Activated naive CD4-positive, alpha-beta T cell treated with anti-CD3 and anti-CD28 coated beads for 36 hours (primary cell): ENCODE measurements at regions not wholly inside any gene's neighbourhood (a gene's known extent, or its start where the extent isn't known, plus 50 kb on each side); places are given as distances from the start of the nearest gene placed in this dataset.

ENCODE experiments used
- CTCF ChIA-PET: fragments of 350-600 bp; sonication (Branson Sonifier 250); formaldehyde crosslinking; loops from one replicate; lab custom pipeline; 2021; ENCODE audit warnings: antibody characterized with exemption; lab: Charles Lee
- DNase-seq: peaks from one replicate; pipeline ENCODE4 v3.0.0-alpha.2; 2020
- H3K27ac Mint-ChIP-seq: one replicate; pipeline ENCODE4 v1.8.0; 2021; ENCODE audit warnings: mild to moderate bottlenecking, mixed read lengths
- H3K27me3 Mint-ChIP-seq: one replicate; pipeline ENCODE4 v1.8.0; 2021; ENCODE audit warnings: low read depth, mixed read lengths
- H3K36me3 Mint-ChIP-seq: one replicate; pipeline ENCODE4 v1.8.0; 2021; ENCODE audit warnings: low read depth, mixed read lengths
- H3K4me1 Mint-ChIP-seq: one replicate; pipeline ENCODE4 v1.8.0; 2021; ENCODE audit warnings: low read depth, mixed read lengths
- H3K4me3 Mint-ChIP-seq: one replicate; pipeline ENCODE4 v1.8.0; 2021; ENCODE audit warnings: mild to moderate bottlenecking, moderate library complexity, mixed read lengths
- H3K9me3 Mint-ChIP-seq: one replicate; pipeline ENCODE4 v1.8.0; 2021; ENCODE audit warnings: mixed read lengths
- intact Hi-C: fragments of 100-400 bp; cut with micrococcal nuclease; formaldehyde crosslinking; loops from one replicate; pipeline ENCODE4 v1.15.1; 2023

DNA sequence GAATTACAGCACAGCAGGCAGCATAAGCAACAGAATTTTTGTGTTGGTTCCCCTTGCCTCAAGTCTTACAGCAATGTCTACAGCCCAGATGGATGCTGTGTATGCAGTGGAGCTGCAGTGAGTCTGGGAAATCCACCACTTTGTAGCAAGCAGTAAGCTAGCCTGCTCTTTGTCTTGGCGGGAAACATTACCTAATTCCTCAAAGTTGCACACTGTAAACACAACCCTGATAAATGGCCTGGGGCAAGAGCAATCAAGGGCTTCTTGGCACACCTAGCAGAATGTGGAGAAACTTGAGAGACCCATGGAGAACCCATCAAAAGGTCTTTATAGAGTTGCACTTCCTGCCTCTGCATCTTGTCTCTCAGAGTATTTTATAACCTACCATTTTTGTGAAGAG is 102.0 kb upstream of the FOXP2 start:
- intact Hi-C loops, result no loop called here

DNA sequence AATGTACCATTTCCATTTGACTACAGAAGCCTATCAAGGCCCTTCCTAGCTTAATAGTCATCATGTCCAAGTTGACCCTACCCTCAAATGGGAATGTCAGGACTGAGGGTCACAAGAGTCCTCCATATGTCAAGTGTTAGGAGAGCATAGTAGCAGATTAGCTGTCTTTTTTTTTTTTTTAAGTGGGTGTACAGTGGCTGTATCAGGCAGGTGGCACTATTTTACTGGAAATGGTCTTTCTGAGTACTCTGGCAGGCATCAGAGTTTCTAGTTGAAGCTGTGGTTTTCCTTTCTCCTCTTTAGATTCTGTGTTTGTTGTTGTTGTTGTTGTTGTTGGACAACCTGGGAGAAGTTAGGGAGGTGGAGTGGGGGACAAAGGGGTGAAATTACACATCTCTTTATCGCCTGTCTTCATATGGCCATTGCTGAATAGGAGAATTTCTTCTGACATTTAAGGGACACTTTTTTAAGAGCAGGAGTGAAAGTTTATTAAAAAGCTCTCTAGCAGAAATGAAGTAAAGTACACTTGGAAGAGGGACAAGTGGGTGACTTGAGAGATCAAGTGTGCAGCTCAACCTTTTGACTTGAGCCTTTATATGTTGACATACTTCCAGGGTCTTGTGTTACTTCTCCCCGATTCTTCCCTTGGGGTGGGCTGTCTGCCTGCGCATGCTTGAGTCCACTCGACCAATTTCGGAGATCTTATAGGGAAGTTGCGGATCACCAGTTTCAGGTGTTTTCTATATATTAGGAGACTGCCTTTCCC is 104.1 kb upstream of the FOXP2 start:
- H3K4me1 Mint-ChIP-seq, result no peaks in the 10 kb centered on the region

More for the DNA sequence above, 102.0 kb upstream of the FOXP2 start:
- no peaks in the 10 kb centered on the region for H3K27me3 Mint-ChIP-seq
- no peak overlapping the region for H3K27ac Mint-ChIP-seq
- CTCF ChIA-PET, result no interaction called here
- DNase-seq, result no peak
- no peak overlapping the region for H3K4me3 Mint-ChIP-seq
- no peaks in the 10 kb centered on the region for H3K36me3 Mint-ChIP-seq
- H3K4me1 Mint-ChIP-seq, result no peaks in the 10 kb centered on the region
- H3K9me3 Mint-ChIP-seq, result no peaks in the 10 kb centered on the region

DNA sequence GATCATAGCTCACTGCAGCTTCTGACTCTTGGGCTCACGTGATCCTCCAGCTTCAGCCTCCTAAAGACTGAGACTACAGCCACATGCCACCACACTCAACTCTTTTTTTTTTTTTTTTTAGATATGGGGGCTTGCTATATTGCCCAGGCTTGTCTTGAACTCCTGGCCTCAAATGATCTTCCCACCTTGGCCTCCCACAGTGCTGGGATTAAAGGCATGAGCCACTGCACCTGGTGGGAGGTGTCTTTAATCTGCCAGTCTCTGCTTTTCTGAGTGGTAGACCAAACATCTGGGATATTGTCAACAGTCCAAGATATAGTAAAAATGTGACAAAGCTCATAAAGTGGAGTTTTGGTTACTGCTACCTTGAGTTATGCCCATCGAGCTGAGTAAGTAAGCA is 104.9 kb upstream of the FOXP2 start:
- Mint-ChIP-seq H3K27ac (no peak overlapping the region), H3K4me1 (no peaks in the 10 kb centered on the region), H3K9me3 (no peaks in the 10 kb centered on the region), H3K4me3 (no peak overlapping the region), H3K27me3 (no peaks in the 10 kb centered on the region), H3K36me3 (no peaks in the 10 kb centered on the region)
- intact Hi-C loops, result no loop called here
- no peak for DNase-seq
- CTCF ChIA-PET, result interaction anchor here (0.7 to 1.6 kb wide), 2 partner anchors 33 to 284 kb away, joined by 3 to 4 read pairs; no protein-coding TSS in a partner anchor

More for the DNA sequence above, 104.1 kb upstream of the FOXP2 start:
- Mint-ChIP-seq H3K4me3 (no peak overlapping the region), H3K27me3 (no peaks in the 10 kb centered on the region), H3K36me3 (no peaks in the 10 kb centered on the region), H3K27ac (no peak overlapping the region), H3K9me3 (no peaks in the 10 kb centered on the region)
- CTCF ChIA-PET, result interaction anchor here (0.7 to 1.6 kb wide), 4 partner anchors 23 to 554 kb away, joined by 3 to 4 read pairs (median 3); no protein-coding TSS in a partner anchor
- DNase-seq, result no peak
- intact Hi-C loops, result no loop called here

DNA sequence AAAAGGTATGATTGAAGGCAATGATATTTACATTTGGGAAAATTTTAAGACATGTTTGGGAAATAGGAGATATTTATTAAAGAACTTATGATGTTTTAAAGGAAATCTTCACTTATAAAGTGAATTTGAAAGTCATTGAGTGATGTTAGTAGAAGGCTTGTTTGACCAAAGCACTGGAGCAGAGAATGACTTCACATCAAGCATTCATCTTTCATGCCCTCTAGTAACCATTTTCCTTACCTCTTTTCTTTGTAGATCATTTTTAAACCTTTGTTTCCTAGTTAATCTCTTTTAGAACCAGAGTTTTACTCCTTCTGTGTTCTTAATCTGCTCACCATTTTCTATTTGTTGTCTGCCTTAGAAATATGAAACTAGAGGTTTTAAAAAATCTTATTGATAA is 111.3 kb upstream of the FOXP2 start:
- Mint-ChIP-seq H3K27me3 (no peaks in the 10 kb centered on the region), H3K36me3 (no peaks in the 10 kb centered on the region), H3K4me3 (no peak overlapping the region), H3K9me3 (no peaks in the 10 kb centered on the region), H3K27ac (no peak overlapping the region), H3K4me1 (no peaks in the 10 kb centered on the region)
- CTCF ChIA-PET, result no interaction called here
- no peak for DNase-seq
- intact Hi-C loops, result no loop called here

DNA sequence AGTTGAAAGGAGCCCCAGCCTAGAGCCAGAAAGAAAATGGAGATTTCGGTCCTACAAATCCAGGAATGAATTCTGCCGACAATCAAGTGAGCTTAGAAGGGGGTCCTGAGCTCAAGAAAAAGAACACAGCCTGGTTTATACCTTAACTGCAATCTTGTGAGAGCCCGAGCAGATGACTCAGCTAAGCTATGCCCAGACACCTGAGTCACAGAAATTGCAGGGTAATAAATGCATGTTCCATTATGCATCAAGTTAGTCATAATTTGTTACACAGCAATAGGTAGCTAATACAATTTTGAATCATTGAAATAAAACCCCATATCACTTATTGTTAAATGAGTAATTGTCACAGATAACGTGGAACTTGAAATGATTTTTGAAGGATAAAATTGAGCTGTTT is 111.8 kb upstream of the FOXP2 start:
- H3K27me3 Mint-ChIP-seq, result no peaks in the 10 kb centered on the region
- no peaks in the 10 kb centered on the region for H3K36me3 Mint-ChIP-seq
- DNase-seq, result no peak
- CTCF ChIA-PET, result no interaction called here
- intact Hi-C loops, result no loop called here
- H3K4me3 Mint-ChIP-seq, result no peak overlapping the region
- no peaks in the 10 kb centered on the region for H3K9me3 Mint-ChIP-seq
- H3K27ac Mint-ChIP-seq, result no peak overlapping the region
- no peaks in the 10 kb centered on the region for H3K4me1 Mint-ChIP-seq

DNA sequence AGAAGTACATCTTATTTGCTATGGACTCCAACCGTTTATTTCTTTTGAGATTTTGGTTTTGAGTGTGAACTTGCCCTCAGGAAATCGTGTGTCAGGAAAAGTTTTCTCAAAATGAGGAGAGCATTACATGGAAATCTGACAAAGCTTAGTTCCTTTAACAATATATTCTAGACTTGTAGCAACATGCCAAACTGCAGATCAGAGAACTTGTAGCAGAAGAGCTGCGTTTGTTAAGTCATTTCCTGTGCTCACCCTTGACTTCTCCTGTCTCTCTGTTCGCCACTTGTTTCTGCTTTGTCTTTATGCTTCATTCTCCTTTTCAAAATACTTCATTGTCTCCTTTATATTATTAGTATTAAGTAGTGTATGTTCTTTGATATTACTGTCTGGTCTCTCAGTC is 116.6 kb upstream of the FOXP2 start:
- no peak for DNase-seq
- H3K27me3 Mint-ChIP-seq, result no peaks in the 10 kb centered on the region
- H3K9me3 Mint-ChIP-seq, result no peaks in the 10 kb centered on the region
- no peak overlapping the region for H3K27ac Mint-ChIP-seq
- intact Hi-C loops, result no loop called here
- CTCF ChIA-PET, result no interaction called here
- no peaks in the 10 kb centered on the region for H3K36me3 Mint-ChIP-seq
- no peaks in the 10 kb centered on the region for H3K4me1 Mint-ChIP-seq
- no peak overlapping the region for H3K4me3 Mint-ChIP-seq

DNA sequence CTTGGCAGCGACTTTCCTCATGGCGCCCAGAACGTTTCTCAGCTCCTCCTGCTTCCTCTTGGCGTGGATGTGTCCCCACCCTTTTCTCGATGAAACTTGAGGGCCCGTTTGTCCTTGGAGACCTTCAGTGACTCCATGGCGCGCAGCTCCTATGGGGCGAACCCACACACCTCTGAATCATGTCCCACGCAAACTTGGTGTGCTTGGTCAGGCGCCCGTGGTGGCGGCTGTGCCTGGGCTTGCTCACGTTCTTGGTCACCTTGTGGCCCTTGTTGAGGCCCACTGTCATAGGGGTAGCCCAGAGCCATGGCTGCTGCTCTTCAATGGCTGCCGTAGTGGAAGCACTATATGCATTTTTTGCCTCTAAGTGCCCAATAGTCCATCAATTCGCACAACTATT is 117.5 kb upstream of the FOXP2 start:
- CTCF ChIA-PET, result no interaction called here
- no peak overlapping the region for H3K27ac Mint-ChIP-seq
- H3K36me3 Mint-ChIP-seq, result no peaks in the 10 kb centered on the region
- H3K4me3 Mint-ChIP-seq, result no peak overlapping the region
- no peak for DNase-seq
- H3K4me1 Mint-ChIP-seq, result no peaks in the 10 kb centered on the region
- no peaks in the 10 kb centered on the region for H3K27me3 Mint-ChIP-seq
- H3K9me3 Mint-ChIP-seq, result no peaks in the 10 kb centered on the region
- intact Hi-C loops, result no loop called here

DNA sequence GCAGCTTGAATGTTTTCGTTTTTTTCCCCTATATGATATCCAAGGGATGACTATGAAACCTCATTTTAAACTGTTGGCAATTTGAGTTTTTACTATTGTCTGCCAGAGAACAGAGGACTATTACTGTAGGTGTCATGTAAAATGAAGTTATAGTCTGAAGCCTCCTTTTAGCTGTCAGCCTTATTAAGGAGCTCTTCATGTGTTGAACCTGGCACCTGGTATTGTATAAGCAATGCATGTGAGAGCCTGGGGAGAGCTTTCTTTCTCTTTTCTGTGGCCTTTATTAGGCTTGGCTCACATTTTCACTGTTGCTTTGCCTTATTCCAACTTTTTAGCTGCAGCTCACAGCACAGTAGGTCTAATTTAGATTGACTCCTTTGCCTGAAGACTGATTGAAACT is 119.1 kb upstream of the FOXP2 start:
- H3K27ac Mint-ChIP-seq, result no peak overlapping the region
- H3K36me3 Mint-ChIP-seq, result no peaks in the 10 kb centered on the region
- DNase-seq, result no peak
- no peaks in the 10 kb centered on the region for H3K9me3 Mint-ChIP-seq
- H3K4me3 Mint-ChIP-seq, result no peak overlapping the region
- H3K4me1 Mint-ChIP-seq, result no peaks in the 10 kb centered on the region
- no peaks in the 10 kb centered on the region for H3K27me3 Mint-ChIP-seq
- intact Hi-C loops, result no loop called here
- CTCF ChIA-PET, result no interaction called here

DNA sequence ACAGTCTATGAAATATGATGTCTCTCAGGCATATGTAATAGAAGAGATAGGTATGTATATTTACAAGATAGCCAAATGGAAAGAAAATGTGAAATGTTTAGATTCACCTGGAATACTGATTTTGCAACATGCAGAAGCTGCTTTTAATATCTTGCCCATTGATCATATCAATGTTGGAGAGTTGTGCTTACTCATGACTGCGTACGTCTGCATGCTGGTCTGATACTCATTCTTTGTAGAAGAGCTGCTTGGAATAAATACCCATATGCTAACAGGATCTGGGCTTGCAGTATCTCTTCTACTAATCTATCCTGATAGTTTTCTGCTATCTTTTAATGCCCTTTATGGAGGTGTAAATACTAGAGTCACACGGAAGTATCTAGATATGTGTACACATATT is 120.6 kb upstream of the FOXP2 start:
- CTCF ChIA-PET, result no interaction called here
- intact Hi-C loops, result no loop called here
- Mint-ChIP-seq H3K27me3 (no peaks in the 10 kb centered on the region), H3K36me3 (no peaks in the 10 kb centered on the region), H3K27ac (no peak overlapping the region), H3K4me3 (no peak overlapping the region), H3K4me1 (no peaks in the 10 kb centered on the region), H3K9me3 (no peaks in the 10 kb centered on the region)
- no peak for DNase-seq

DNA sequence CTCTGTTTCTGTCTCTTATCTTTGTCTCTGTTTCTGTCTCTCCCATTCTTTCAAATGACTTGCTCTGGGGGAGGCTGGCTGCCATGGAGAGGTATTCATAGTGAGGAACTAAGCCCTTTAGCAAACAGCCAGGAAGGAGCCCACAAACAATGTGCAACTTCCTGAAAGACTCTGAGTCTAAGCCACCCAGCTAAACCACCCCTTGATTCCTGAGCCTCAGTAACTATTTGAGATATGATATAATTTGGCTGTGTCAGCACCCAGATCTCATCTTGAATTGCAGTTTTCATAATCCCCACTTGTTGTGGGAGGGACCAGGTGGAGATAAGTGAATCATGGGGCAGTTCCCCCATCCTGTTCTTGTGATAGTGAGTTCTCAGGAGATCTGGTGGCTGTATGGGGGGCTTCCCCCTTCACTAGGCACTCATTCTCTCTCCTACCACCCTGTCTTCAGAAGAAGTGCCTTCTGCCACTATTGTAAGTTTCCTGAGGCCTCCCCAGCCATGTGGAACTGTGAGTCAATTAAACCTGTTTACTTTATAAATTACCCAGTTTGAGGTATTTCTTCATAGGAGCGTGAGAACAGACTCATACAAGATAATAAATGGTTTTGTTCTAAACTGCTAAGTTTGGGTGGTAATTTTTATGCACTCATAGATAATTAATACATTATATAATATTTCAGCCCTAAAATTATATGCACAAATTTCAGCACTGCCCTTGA is 121.2 kb upstream of the FOXP2 start:
- Mint-ChIP-seq H3K27me3 (no peaks in the 10 kb centered on the region), H3K9me3 (no peaks in the 10 kb centered on the region), H3K4me3 (no peak overlapping the region), H3K36me3 (no peaks in the 10 kb centered on the region), H3K4me1 (no peaks in the 10 kb centered on the region), H3K27ac (no peak overlapping the region)
- CTCF ChIA-PET, result no interaction called here
- intact Hi-C loops, result no loop called here
- DNase-seq, result no peak

DNA sequence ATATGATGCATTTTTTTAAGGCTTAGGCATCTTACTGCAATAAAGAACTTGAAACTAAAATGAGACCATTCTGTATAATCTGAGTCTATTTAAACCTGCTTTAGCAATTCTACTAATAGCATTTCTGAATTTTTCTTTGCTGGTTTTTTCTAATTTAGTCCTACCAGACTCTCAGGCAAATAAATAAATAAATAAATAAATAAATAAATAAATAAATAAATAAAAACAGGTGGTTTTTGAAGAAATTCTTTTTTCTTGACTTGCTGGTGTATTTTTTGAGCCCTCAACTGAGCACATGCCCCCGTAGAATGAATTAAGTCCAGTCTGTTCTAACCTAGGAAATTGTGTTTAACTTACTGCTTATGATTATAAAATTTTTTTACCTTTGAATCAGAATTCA is 134.7 kb upstream of the FOXP2 start:
- CTCF ChIA-PET, result no interaction called here
- Mint-ChIP-seq H3K27me3 (no peaks in the 10 kb centered on the region), H3K4me1 (no peaks in the 10 kb centered on the region), H3K27ac (no peak overlapping the region), H3K4me3 (no peak overlapping the region), H3K9me3 (no peaks in the 10 kb centered on the region), H3K36me3 (no peaks in the 10 kb centered on the region)
- DNase-seq, result no peak
- intact Hi-C loops, result no loop called here

DNA sequence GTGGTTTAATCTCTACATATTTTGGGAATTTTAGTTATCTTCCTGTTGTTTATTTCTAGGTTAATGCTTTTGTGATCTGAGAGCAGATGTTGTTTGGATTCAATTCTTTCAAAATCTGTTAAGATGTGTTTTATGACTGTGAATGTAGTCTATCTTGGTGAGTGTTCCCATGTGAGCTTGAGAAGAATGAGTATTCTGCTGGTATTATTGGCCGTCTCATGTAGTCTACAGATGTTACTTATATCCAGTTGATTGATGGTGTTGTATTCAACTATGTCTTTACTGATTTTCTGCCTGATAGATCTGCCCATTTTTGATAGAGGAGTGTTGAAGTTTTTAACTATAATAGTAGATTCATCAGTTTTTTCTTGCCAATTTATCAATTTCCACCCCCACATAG is 141.4 kb upstream of the FOXP2 start:
- intact Hi-C loops, result no loop called here
- H3K4me1 Mint-ChIP-seq, result no peaks in the 10 kb centered on the region
- no peak overlapping the region for H3K4me3 Mint-ChIP-seq
- H3K36me3 Mint-ChIP-seq, result no peaks in the 10 kb centered on the region
- H3K27ac Mint-ChIP-seq, result no peak overlapping the region
- no peaks in the 10 kb centered on the region for H3K9me3 Mint-ChIP-seq
- no peak for DNase-seq
- CTCF ChIA-PET, result interaction anchor here (0.6 kb wide), 1 partner anchor 120 kb away, joined by 3 read pairs; no protein-coding TSS in a partner anchor
- no peaks in the 10 kb centered on the region for H3K27me3 Mint-ChIP-seq

DNA sequence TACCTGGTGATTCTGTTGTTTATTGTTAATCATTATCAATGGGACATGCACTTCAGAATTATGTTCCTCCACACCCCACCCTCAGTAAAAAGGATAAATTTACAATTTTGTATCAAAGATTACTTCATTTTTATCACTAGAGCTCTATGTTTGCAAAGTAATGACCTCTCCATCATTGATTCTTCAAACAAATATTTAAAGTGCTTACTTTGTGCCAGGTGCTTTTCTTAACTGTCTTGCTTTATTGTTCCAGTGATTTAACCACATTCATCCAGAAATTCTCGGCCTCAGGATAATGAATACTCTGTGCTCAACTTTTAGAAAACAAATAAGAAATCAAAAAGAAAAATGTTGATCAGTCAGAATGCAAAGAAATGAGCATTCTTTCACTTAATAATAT is 144.9 kb upstream of the FOXP2 start:
- H3K4me3 Mint-ChIP-seq, result no peak overlapping the region
- intact Hi-C loops, result no loop called here
- no peak for DNase-seq
- H3K9me3 Mint-ChIP-seq, result peaks cover 1% of the 10 kb centered on the region
- no peaks in the 10 kb centered on the region for H3K4me1 Mint-ChIP-seq
- H3K36me3 Mint-ChIP-seq, result no peaks in the 10 kb centered on the region
- H3K27me3 Mint-ChIP-seq, result no peaks in the 10 kb centered on the region
- CTCF ChIA-PET, result no interaction called here
- no peak overlapping the region for H3K27ac Mint-ChIP-seq
